ENCODE measurements at regions not wholly inside any gene's neighbourhood (a gene's known extent, or its start where the extent isn't known, plus 50 kb on each side); places are given as distances from the start of the nearest gene placed in this dataset.
"Not testable (repeated sequence)": the region's sequence is repeated elsewhere in the genome, so short reads cannot be mapped to it uniquely, and the experiment has no call there.

GRCh38 chr4:186775902-186776301 lies 52.2 kb upstream of the FAT1 start:
- DNase-seq (ENCODE audit: low spot score) = no peak

GRCh38 chr4:186778134-186778533 lies 54.5 kb upstream of the FAT1 start:
- no peak for DNase-seq (ENCODE audit: low spot score)

- no peak for DNase-seq (ENCODE audit: low spot score)
Measured at GRCh38 chr4:186780291-186781031, 56.8 kb upstream of the FAT1 start.

GRCh38 chr4:186781032-186781917 lies 57.6 kb upstream of the FAT1 start:
- no peak for DNase-seq (ENCODE audit: low spot score)

- DNase-seq (ENCODE audit: low spot score) = no peak
Measured at GRCh38 chr4:186782302-186782701, 58.6 kb upstream of the FAT1 start.

- DNase-seq (ENCODE audit: low spot score) = no peak
Measured at GRCh38 chr4:186787536-186787935, 63.9 kb upstream of the FAT1 start.

- DNase-seq (ENCODE audit: low spot score) = no peak
Measured at GRCh38 chr4:186789651-186790050, 66.0 kb upstream of the FAT1 start.

- no peak for DNase-seq (ENCODE audit: low spot score)
Measured at GRCh38 chr4:186790630-186791029, 67.0 kb upstream of the FAT1 start.

- no peak for DNase-seq (ENCODE audit: low spot score)
Measured at GRCh38 chr4:186792728-186793366, 69.2 kb upstream of the FAT1 start.

GRCh38 chr4:186798951-186799659 lies 75.4 kb upstream of the FAT1 start:
- no peak for DNase-seq (ENCODE audit: low spot score)

- DNase-seq (ENCODE audit: low spot score) = no peak
Measured at GRCh38 chr4:186805020-186805820, 81.6 kb upstream of the FAT1 start.

- not testable (repeated sequence) for DNase-seq (ENCODE audit: low spot score)
Measured at GRCh38 chr4:186805917-186806316, 82.3 kb upstream of the FAT1 start.

- DNase-seq (ENCODE audit: low spot score) = no peak
Measured at GRCh38 chr4:186806679-186807421, 83.2 kb upstream of the FAT1 start.

GRCh38 chr4:186807808-186808629 lies 84.4 kb upstream of the FAT1 start:
- DNase-seq (ENCODE audit: low spot score) = no peak

- DNase-seq (ENCODE audit: low spot score) = no peak
Measured at GRCh38 chr4:186808630-186809018, 85.0 kb upstream of the FAT1 start.

- no peak for DNase-seq (ENCODE audit: low spot score)
Measured at GRCh38 chr4:186809070-186809469, 85.4 kb upstream of the FAT1 start.

GRCh38 chr4:186810613-186811150 lies 87.0 kb upstream of the FAT1 start:
- DNase-seq (ENCODE audit: low spot score) = no peak

- DNase-seq (ENCODE audit: low spot score) = no peak
Measured at GRCh38 chr4:186812592-186812991, 88.9 kb upstream of the FAT1 start.

GRCh38 chr4:186813377-186814068 lies 89.9 kb upstream of the FAT1 start:
- no peak for DNase-seq (ENCODE audit: low spot score)
